Activated CD4-positive, CD25-positive, alpha-beta regulatory T cell treated with anti-CD3 and anti-CD28 coated beads, Interleukin-2, amount 50 U/mL, for 24 hours (primary cell): ENCODE measurements at regions not wholly inside any gene's neighbourhood (a gene's known extent, or its start where the extent isn't known, plus 50 kb on each side); places are given as distances from the start of the nearest gene placed in this dataset.
"Not testable (repeated sequence)": the region's sequence is repeated elsewhere in the genome, so short reads cannot be mapped to it uniquely, and the experiment has no call there.

Experiments
- ATAC-seq, 2 donors: fragments of 150-1000 bp; cut with Tn5 transposase; one replicate each; pipeline ENCODE4 v1.10.0; 2021; ENCODE audit warnings: mild to moderate bottlenecking in 1 of 2, moderate library complexity in 1 of 2

GRCh38 chr17:31746884-31747495, 112.1 kb downstream of the COPRS start:
- no peak for ATAC-seq

- ATAC-seq, result no peak
Measured at GRCh38 chr17:31745964-31746600, 113.0 kb downstream of the COPRS start.

- ATAC-seq, result no peak
Measured at GRCh38 chr17:31744511-31744951, 114.5 kb downstream of the COPRS start.

GRCh38 chr17:31743797-31744196, 115.2 kb downstream of the COPRS start:
- ATAC-seq, result no peak

GRCh38 chr17:31741371-31741770, 117.7 kb downstream of the COPRS start:
- no peak for ATAC-seq

GRCh38 chr17:31740611-31741082, 118.4 kb downstream of the COPRS start:
- ATAC-seq, result no peak

GRCh38 chr17:31738996-31739699, 119.9 kb downstream of the COPRS start:
- no peak for ATAC-seq

- ATAC-seq, result no peak
Measured at GRCh38 chr17:31738488-31738887, 120.6 kb downstream of the COPRS start.

- ATAC-seq, result no peak
Measured at GRCh38 chr17:31738067-31738466, 121.0 kb downstream of the COPRS start.

- ATAC-seq, result no peak
Measured at GRCh38 chr17:31736855-31737625, 122.0 kb downstream of the COPRS start.

GRCh38 chr17:31733326-31733725, 125.7 kb downstream of the COPRS start:
- no peak for ATAC-seq

- not testable (repeated sequence) for ATAC-seq
Measured at GRCh38 chr17:31731585-31732154, 127.4 kb downstream of the COPRS start.

GRCh38 chr17:31731118-31731517, 127.9 kb downstream of the COPRS start:
- no peak for ATAC-seq

- no peak for ATAC-seq
Measured at GRCh38 chr17:31726980-31727427, 132.0 kb downstream of the COPRS start.

- no peak for ATAC-seq
Measured at GRCh38 chr17:31724619-31725018, 134.4 kb downstream of the COPRS start.

- no peak for ATAC-seq
Measured at GRCh38 chr17:31724026-31724425, 135.0 kb downstream of the COPRS start.

- ATAC-seq, result no peak
Measured at GRCh38 chr17:31722251-31723056, 136.6 kb downstream of the COPRS start.

GRCh38 chr17:31721291-31722025, 137.6 kb downstream of the COPRS start:
- ATAC-seq, result no peak

- ATAC-seq, result not testable (repeated sequence)
Measured at GRCh38 chr17:31717251-31717650, 141.8 kb downstream of the COPRS start.

GRCh38 chr17:31715446-31715845, 143.6 kb downstream of the COPRS start:
- ATAC-seq, result no peak

- no peak for ATAC-seq
Measured at GRCh38 chr17:31704483-31704882, 154.6 kb downstream of the COPRS start.
